ENCODE measurements at regions not wholly inside any gene's neighbourhood (a gene's known extent, or its start where the extent isn't known, plus 50 kb on each side); places are given as distances from the start of the nearest gene placed in this dataset.

DNA sequence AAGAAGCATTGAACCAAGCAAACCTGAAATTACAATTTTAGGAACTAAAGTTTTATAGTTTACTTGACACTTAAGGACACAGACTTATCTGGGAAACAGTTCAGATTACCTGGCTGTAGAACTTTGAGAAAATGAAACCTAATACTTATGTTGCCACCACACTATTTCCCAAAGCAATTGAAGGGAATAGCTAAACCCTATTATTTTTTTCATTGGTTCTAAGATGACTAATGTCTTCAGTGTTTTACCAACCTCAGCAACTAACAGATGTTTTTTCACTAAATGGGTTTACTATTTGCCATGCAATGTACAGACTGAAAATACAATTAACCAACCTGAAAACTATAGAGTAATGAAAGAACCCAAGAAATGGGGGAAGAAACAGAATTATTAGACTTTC lies 689.6 kb downstream of the SORCS1 start:
- TF ChIP-seq, protein P1, sequence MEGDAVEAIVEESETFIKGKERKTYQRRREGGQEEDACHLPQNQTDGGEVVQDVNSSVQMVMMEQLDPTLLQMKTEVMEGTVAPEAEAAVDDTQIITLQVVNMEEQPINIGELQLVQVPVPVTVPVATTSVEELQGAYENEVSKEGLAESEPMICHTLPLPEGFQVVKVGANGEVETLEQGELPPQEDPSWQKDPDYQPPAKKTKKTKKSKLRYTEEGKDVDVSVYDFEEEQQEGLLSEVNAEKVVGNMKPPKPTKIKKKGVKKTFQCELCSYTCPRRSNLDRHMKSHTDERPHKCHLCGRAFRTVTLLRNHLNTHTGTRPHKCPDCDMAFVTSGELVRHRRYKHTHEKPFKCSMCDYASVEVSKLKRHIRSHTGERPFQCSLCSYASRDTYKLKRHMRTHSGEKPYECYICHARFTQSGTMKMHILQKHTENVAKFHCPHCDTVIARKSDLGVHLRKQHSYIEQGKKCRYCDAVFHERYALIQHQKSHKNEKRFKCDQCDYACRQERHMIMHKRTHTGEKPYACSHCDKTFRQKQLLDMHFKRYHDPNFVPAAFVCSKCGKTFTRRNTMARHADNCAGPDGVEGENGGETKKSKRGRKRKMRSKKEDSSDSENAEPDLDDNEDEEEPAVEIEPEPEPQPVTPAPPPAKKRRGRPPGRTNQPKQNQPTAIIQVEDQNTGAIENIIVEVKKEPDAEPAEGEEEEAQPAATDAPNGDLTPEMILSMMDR (IDR thresholded peaks at IDR 0.05) = no peak
- no peak for ATAC-seq (ENCODE audit: low FRiP score)
- no peak for DNase-seq (ENCODE audit: low spot score)

DNA sequence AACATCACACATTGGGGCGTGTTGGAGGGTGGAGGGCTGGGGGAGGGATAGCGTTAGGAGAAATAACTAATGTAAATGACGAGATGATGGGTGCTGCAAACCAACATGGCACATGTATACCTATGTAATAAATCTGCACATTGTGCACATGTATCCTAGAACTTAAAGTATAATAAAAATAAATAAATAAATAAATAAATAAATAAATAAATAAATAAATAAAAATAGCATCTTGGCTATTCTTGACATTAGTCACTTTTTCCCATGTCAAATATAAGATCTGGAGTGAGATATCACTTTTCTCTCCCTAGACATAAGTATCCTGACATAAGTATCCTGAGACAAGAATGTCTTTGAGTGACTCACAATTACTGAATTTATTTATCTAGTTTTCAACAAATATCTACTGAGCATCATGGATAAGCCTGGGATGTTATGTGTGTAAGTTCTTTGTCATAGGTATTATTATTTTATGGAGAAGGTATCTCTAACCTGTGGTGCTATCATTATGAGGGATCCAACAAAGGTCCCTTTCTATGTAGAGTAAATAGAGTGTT lies 691.3 kb downstream of the SORCS1 start:
- DNase-seq (ENCODE audit: low spot score) = no peak
- ATAC-seq (ENCODE audit: low FRiP score) = no peak
- TF ChIP-seq, protein P1 (IDR thresholded peaks at IDR 0.05) = no peak

DNA sequence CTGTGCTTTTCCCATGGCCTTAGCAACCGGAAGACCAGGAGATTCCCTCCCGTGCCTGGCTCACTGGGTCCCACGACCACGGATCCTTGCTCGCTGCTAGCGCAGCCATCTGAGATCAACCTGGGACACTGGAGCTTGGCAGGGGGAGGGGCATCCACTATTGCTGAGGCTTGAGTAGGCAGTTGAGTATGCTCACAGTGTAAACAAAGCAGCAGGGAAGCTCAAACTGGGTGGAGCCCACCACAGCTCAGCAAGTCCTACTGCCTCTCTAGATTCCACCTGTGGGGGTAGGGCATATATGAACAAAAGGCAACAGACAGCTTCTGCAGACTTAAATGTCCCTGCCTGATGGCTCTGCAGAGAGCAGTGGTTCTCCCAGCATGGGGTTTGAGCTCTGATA lies 697.0 kb downstream of the SORCS1 start:
- ATAC-seq (ENCODE audit: low FRiP score) (no peak), DNase-seq (ENCODE audit: low spot score) (no peak)
- TF ChIP-seq, protein P1 (IDR thresholded peaks at IDR 0.05) = no peak

DNA sequence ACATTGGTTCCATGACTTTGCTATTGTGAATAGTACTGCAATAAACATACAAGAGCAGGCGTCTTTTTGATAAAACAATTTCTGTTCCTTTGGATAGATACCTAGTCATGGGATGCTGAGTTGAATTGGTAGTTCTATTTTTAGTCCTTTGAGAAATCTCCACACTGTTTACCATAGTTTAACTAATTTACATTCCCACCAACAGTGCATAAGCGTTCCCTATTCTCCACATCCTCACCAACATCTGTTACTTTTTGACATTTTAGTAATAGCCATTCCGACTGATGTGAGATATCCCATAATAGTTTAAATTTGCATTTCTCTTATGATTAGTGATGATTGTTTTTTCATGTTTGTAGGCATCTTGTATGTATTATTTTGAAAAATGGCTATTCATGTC lies 707.0 kb downstream of the SORCS1 start:
- TF ChIP-seq, protein P1 (IDR thresholded peaks at IDR 0.05) = no peak
- DNase-seq (ENCODE audit: low spot score) (no peak), ATAC-seq (ENCODE audit: low FRiP score) (no peak)

DNA sequence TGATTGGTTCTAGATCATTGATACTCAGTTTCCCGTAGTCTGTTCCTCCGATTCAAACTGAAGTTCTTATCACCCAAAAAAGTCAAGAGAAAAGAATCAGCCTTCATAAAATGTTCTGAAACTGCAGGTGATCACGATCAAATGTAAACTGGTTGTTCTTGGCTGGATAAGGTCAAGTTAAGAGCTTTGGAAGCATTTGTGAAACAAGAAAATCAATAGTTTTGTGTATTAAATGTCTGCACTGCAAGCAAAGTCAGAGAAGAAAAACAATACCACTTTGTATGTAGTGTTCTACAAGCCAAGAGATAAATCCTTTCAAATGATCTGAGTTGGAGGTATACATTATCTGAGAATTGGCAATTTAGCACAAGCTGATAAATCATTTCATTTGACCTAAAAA lies 710.3 kb downstream of the SORCS1 start:
- no peak for DNase-seq (ENCODE audit: low spot score)
- TF ChIP-seq, protein P1 (IDR thresholded peaks at IDR 0.05) = no peak
- no peak for ATAC-seq (ENCODE audit: low FRiP score)

DNA sequence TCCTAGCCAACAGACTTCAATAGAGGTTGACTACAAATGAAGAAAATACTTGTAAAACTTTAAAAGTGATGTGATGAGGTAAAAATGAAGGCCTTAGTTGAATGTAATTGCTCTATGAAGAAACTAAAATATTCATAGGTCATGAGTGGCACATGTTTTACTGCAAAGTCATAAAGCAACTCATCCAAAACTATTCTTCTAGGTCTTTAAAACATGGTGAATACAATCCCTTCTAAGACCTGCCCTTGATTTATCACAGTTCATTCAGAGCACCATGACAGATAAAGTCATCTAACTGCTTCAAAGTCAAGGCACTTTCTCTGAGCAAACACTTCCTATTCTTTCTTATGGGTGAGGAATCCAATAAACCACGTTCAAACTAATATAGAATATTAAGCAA lies 713.5 kb downstream of the SORCS1 start:
- DNase-seq (ENCODE audit: low spot score) (no peak), ATAC-seq (ENCODE audit: low FRiP score) (no peak)
- TF ChIP-seq, protein P1 (IDR thresholded peaks at IDR 0.05) = no peak

DNA sequence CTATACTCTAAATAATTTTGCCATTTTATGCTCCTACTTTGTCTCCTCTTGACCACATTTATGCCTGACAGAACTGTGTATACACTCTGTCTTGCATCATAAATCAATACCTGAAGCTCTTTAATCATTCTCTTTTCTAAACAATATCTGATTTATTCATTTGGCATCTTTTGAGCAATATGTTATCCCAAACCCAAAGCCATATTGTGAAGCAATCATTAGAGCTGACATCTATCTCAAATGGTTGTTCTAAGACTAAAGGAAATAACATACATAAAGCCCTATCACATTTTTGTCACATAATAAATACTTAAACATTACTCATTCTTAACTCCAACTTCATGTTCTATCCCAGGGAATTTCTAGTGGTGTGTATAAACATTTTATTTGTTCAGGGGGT lies 717.6 kb downstream of the SORCS1 start:
- ATAC-seq (ENCODE audit: low FRiP score) (no peak), DNase-seq (ENCODE audit: low spot score) (no peak)
- TF ChIP-seq, protein P1 (IDR thresholded peaks at IDR 0.05) = no peak

Data from omental fat pad (tissue), 3 donors.